OCI-LY1 (cell line): ENCODE measurements at regions not wholly inside any gene's neighbourhood (a gene's known extent, or its start where the extent isn't known, plus 50 kb on each side); places are given as distances from the start of the nearest gene placed in this dataset.

Experiments used
- CTCF ChIP-seq: fragments of 200-600 bp; sonication (generic), shearing (Covaris generic); IDR thresholded peaks from 2 replicates; pipeline ENCODE4 v1.5.1; 2017; ENCODE audit warnings: mild to moderate bottlenecking, antibody characterized with exemption, low read length, moderate library complexity, mixed read lengths
- EZH2 ChIP-seq: fragments of 200-600 bp; sonication (generic), shearing (Covaris generic); IDR thresholded peaks from 2 replicates; pipeline ENCODE4 v1.8.0; 2017; ENCODE audit warnings: borderline replicate concordance, mixed run types, mild to moderate bottlenecking, antibody characterized with exemption, low read length, moderate library complexity, mixed read lengths

GRCh38 chr21:14826630-14827029 is 238.2 kb downstream of the NRIP1 start:
- TF ChIP-seq EZH2 (no peak), CTCF (no peak)
